Tibial nerve (tissue), 4 donors: ENCODE measurements at regions not wholly inside any gene's neighbourhood (a gene's known extent, or its start where the extent isn't known, plus 50 kb on each side); places are given as distances from the start of the nearest gene placed in this dataset.

Experiments
- DNase-seq, 2 donors: peaks; one replicate each; pipeline ENCODE4 v3.0.0-alpha.2; 2019; ENCODE audit warnings: low spot score in 2 of 2
- H3K27ac ChIP-seq, 4 donors: fragments of 200-600 bp; sonication (generic) in 3 of 4; one replicate each; pipeline ENCODE4 v1.5.1; 2017 to 2019; ENCODE audit warnings: mild to moderate bottlenecking in 1 of 4
- H3K27me3 ChIP-seq, 2 donors: fragments of 200-600 bp; sonication (generic) in 1 of 2; one replicate each; pipeline versions ENCODE4 v1.5.1 to v1.6.0; 2017 to 2019
- H3K36me3 ChIP-seq, 3 donors: fragments of 200-600 bp; sonication (generic); one replicate each; pipeline ENCODE4 v1.5.1; 2018 to 2019
- H3K4me1 ChIP-seq, 4 donors: fragments of 200-600 bp; sonication (generic) in 3 of 4; one replicate each; pipeline ENCODE4 v1.5.1; 2017 to 2019
- H3K4me3 ChIP-seq, 4 donors: fragments of 200-600 bp; sonication (generic) in 3 of 4; one replicate each; pipeline ENCODE4 v1.5.1; 2017 to 2019; ENCODE audit warnings: mild to moderate bottlenecking in 1 of 4, moderate library complexity in 1 of 4
- H3K9me3 ChIP-seq, 4 donors: fragments of 200-600 bp; sonication (generic) in 3 of 4; one replicate each; pipeline ENCODE4 v1.5.1; 2017 to 2019
- CTCF ChIP-seq, 5 experiments: fragments of 200-600 bp in 3 of 5; fragments of 450-650 bp in 2 of 5; sonication (generic) in 3 of 5; IDR thresholded peaks; one replicate each; pipeline ENCODE4 v1.5.1; 2016 to 2019; ENCODE audit warnings: antibody characterized with exemption in 5 of 5, mild to moderate bottlenecking in 3 of 5, moderate library complexity in 2 of 5
- EP300 ChIP-seq, 2 donors: sonication (generic); formaldehyde crosslinking; IDR thresholded peaks; one replicate each; pipeline ENCODE4 v1.6.1; 2017; ENCODE audit warnings: antibody characterized with exemption in 2 of 2, mild to moderate bottlenecking in 1 of 2
- POLR2A ChIP-seq, 2 donors: fragments of 450-650 bp; IDR thresholded peaks; one replicate each; pipeline ENCODE4 v1.6.1; 2017; ENCODE audit warnings: antibody characterized with exemption in 2 of 2, mild to moderate bottlenecking in 2 of 2, moderate library complexity in 2 of 2
- WGBS, 2 donors: methylation state at CpG; one replicate each; pipeline ENCODE4 v1.1.5; 2018; 5-methylcytosine and 5-hydroxymethylcytosine counted together

DNA sequence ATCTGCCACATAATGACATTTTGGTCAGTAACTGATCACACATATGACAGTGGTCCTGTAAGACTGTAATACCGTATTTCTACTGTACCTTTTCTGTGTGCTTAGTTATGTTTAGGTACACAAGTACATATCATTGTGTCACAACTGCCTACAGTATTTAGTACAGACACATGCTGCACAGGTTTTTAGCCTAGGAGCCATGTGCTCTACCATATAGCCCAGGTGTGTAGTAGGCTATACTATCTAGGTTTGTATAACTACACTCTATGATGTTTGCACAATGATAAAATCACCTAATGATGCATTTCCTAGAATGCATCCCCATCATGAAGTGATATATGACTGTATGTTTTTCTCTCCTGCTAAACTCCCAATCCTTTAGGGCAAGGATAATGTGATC, 61.2 kb upstream of the MIR17HG start:
- no peak for DNase-seq
- TF ChIP-seq CTCF (IDR thresholded peaks at IDR 0.05) = no peak
- TF ChIP-seq EP300 (IDR thresholded peaks at IDR 0.05) = no peak
- no peak for TF ChIP-seq POLR2A (IDR thresholded peaks at IDR 0.05)
- Histone ChIP-seq H3K4me3 (no peak overlapping the region), H3K4me1 (no peaks in the 10 kb centered on the region), H3K9me3 (peaks cover 0 to 3% (median 0%) of the 10 kb centered on the region in 4 donors), H3K27ac (no peak overlapping the region), H3K27me3 (no peaks in the 10 kb centered on the region), H3K36me3 (no peaks in the 10 kb centered on the region)
- 94 to 95% methylated on average over 1 of the region's 1 CpG for WGBS, 2 donors

- no peak overlapping the region for H3K4me3 ChIP-seq
- no peaks in the 10 kb centered on the region for H3K27me3 ChIP-seq
- WGBS, 2 donors = 42 to 58% methylated on average over 2 of the region's 2 CpGs
- no peaks in the 10 kb centered on the region for H3K4me1 ChIP-seq
- peaks cover 0 to 3% (median 0%) of the 10 kb centered on the region in 4 donors for H3K9me3 ChIP-seq
- TF ChIP-seq POLR2A (IDR thresholded peaks at IDR 0.05) (no peak), CTCF (IDR thresholded peaks at IDR 0.05) (no peak), EP300 (IDR thresholded peaks at IDR 0.05) (no peak)
- H3K36me3 ChIP-seq = no peaks in the 10 kb centered on the region
- DNase-seq = no peak
- H3K27ac ChIP-seq = no peak overlapping the region
These were observed 56.4 kb upstream of the MIR17HG start for GRCh38 chr13:91291078-91291477.

DNA sequence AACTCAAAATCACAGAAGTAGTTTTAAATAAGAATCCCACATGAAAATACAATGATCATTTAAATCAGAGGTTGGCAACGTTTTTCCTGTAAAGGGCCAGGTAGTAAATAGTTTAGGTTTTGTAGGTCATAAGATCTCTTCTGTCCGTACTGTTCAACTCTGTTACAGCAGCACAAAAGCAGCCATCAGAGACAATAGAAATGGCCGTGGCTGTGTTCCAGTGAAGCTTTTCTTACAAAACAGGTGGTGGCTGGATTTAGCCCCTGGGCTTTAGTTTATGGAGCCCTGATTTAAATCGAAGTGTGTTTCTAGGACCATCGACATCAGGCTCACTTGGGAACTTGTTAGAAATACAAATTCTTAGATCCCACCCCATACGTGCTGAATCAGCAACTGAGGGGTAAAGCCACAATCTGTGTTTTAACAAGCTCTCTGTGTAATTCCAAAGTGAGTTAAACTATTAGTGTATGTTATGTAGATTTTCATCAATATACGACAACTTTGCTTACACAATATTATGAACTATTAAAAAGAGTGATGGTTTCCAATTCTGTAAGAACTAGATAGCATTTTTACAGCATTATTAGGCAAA, 54.8 kb upstream of the MIR17HG start:
- 38 to 52% methylated on average over 7 of the region's 7 CpGs for WGBS, 2 donors
- no peaks in the 10 kb centered on the region for H3K4me1 ChIP-seq
- H3K27ac ChIP-seq = no peak overlapping the region
- no peak for TF ChIP-seq EP300 (IDR thresholded peaks at IDR 0.05)
- no peak for TF ChIP-seq CTCF (IDR thresholded peaks at IDR 0.05)
- peaks cover 0 to 3% (median 0%) of the 10 kb centered on the region in 4 donors for H3K9me3 ChIP-seq
- H3K36me3 ChIP-seq = no peaks in the 10 kb centered on the region
- H3K27me3 ChIP-seq = no peaks in the 10 kb centered on the region
- H3K4me3 ChIP-seq = no peak overlapping the region
- no peak for DNase-seq

GRCh38 chr13:91295712-91296410, 51.6 kb upstream of the MIR17HG start:
- no peak overlapping the region for H3K27ac ChIP-seq
- 91 to 92% methylated on average over 15 of the region's 15 CpGs for WGBS, 2 donors
- no peak for TF ChIP-seq POLR2A (IDR thresholded peaks at IDR 0.05)
- TF ChIP-seq CTCF (IDR thresholded peaks at IDR 0.05) = no peak
- TF ChIP-seq EP300 (IDR thresholded peaks at IDR 0.05) = no peak
- no peaks in the 10 kb centered on the region for H3K9me3 ChIP-seq
- H3K4me3 ChIP-seq = no peak overlapping the region
- no peak for DNase-seq
- no peaks in the 10 kb centered on the region for H3K27me3 ChIP-seq
- no peaks in the 10 kb centered on the region for H3K4me1 ChIP-seq
- no peaks in the 10 kb centered on the region for H3K36me3 ChIP-seq

DNA sequence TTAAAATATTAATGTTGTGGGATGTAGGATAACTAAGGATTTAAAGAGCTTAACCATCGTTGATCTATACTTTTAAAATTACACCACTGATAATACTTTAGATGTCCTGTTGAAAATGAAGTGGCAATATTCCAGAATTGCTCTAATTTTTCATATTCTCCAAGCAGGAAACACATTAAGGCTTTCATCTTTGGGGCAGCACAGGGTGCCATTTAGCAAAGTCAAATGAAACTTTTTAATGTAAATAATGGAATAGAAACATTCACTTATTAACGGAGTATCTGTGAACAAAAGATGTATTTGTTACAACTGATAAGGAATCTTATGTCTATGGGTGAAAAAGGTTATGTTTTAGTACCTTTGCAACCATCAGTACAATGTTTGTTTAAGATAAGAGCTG, 50.0 kb upstream of the MIR17HG start:
- WGBS, 2 donors = 30 to 50% methylated on average over 2 of the region's 2 CpGs
- no peak overlapping the region for H3K27ac ChIP-seq
- H3K4me1 ChIP-seq = no peaks in the 10 kb centered on the region

More for the DNA sequence above, 50.0 kb upstream of the MIR17HG start:
- DNase-seq = no peak
- Histone ChIP-seq H3K36me3 (no peaks in the 10 kb centered on the region), H3K4me3 (no peak overlapping the region), H3K9me3 (no peaks in the 10 kb centered on the region), H3K27me3 (no peaks in the 10 kb centered on the region)
- no peak for TF ChIP-seq EP300 (IDR thresholded peaks at IDR 0.05)
- no peak for TF ChIP-seq POLR2A (IDR thresholded peaks at IDR 0.05)
- TF ChIP-seq CTCF (IDR thresholded peaks at IDR 0.05) = no peak
